HUES64 (cell line): ENCODE measurements at regions not wholly inside any gene's neighbourhood (a gene's known extent, or its start where the extent isn't known, plus 50 kb on each side); places are given as distances from the start of the nearest gene placed in this dataset.

Source experiments
- H3K27ac ChIP-seq: 2 replicates; pipeline ENCODE4 v1.7.0; 2013; ENCODE audit warnings: low read depth, low read length, inconsistent platforms
- H3K27me3 ChIP-seq: 2 replicates; pipeline ENCODE4 v1.6.1; 2013; ENCODE audit warnings: mild to moderate bottlenecking, low read length; ENCODE audit not compliant: insufficient read depth
- H3K36me3 ChIP-seq: 2 replicates; pipeline ENCODE4 v1.6.1; 2013; ENCODE audit warnings: mild to moderate bottlenecking, low read length; ENCODE audit not compliant: insufficient read depth
- H3K4me1 ChIP-seq: 2 replicates; pipeline ENCODE4 v1.6.1; 2013; ENCODE audit warnings: mild to moderate bottlenecking, low read length, moderate library complexity; ENCODE audit not compliant: insufficient read depth
- H3K4me3 ChIP-seq: 2 replicates; pipeline ENCODE4 v1.5.1; 2013; ENCODE audit warnings: mild to moderate bottlenecking, low read length, moderate library complexity
- H3K9ac ChIP-seq: 2 replicates; pipeline ENCODE4 v1.6.1; 2013; ENCODE audit warnings: mild to moderate bottlenecking, low read depth, low read length
- H3K9me3 ChIP-seq: 2 replicates; pipeline ENCODE4 v1.6.1; 2013; ENCODE audit warnings: low read depth, low read length; ENCODE audit not compliant: insufficient read depth
- WGBS: fragments of 150-250, 120-280 bp; methylation state at CpG from one replicate; pipeline ENCODE4 v1.1.7; 2013; ENCODE audit warnings: missing lambda C conversion rate; 5-methylcytosine and 5-hydroxymethylcytosine counted together

- no peaks in the 10 kb centered on the region for H3K9me3 ChIP-seq
- no peaks in the 10 kb centered on the region for H3K36me3 ChIP-seq
- 95% methylated on average over 12 of the region's 12 CpGs for WGBS
- no peak overlapping the region for H3K4me3 ChIP-seq
- H3K27me3 ChIP-seq = peaks cover 15% of the 10 kb centered on the region
- H3K4me1 ChIP-seq = peaks cover 8% of the 10 kb centered on the region; the same call in 1 of the 2 replicates
- H3K9ac ChIP-seq = no peak overlapping the region
- H3K27ac ChIP-seq = no peak overlapping the region
These were observed 1481.4 kb downstream of the BRD1 start for GRCh38 chr22:48346311-48346710.

- 93% methylated on average over 14 of the region's 14 CpGs for WGBS
- no peak overlapping the region for H3K4me3 ChIP-seq
- peaks cover 15% of the 10 kb centered on the region; the same call in 1 of the 2 replicates for H3K4me1 ChIP-seq
- H3K27me3 ChIP-seq = peaks cover 22% of the 10 kb centered on the region
- no peaks in the 10 kb centered on the region for H3K9me3 ChIP-seq
- H3K9ac ChIP-seq = no peak overlapping the region
- H3K36me3 ChIP-seq = no peaks in the 10 kb centered on the region
- H3K27ac ChIP-seq = no peak overlapping the region
These were observed 1482.0 kb downstream of the BRD1 start for GRCh38 chr22:48345631-48346030.

- H3K9me3 ChIP-seq = no peaks in the 10 kb centered on the region
- H3K27ac ChIP-seq = no peak overlapping the region
- no peak overlapping the region for H3K9ac ChIP-seq
- WGBS = 86% methylated on average over 14 of the region's 14 CpGs
- H3K36me3 ChIP-seq = no peaks in the 10 kb centered on the region
- H3K27me3 ChIP-seq = peaks cover 31% of the 10 kb centered on the region
- H3K4me3 ChIP-seq = no peak overlapping the region
- H3K4me1 ChIP-seq = peaks cover 19% of the 10 kb centered on the region; the same call in 1 of the 2 replicates
These were observed 1484.2 kb downstream of the BRD1 start for GRCh38 chr22:48343461-48343860.

- Histone ChIP-seq H3K4me3 (no peak overlapping the region), H3K9ac (no peak overlapping the region), H3K27me3 (peaks cover 31% of the 10 kb centered on the region), H3K9me3 (no peaks in the 10 kb centered on the region), H3K4me1 (peaks cover 19% of the 10 kb centered on the region; the same call in 1 of the 2 replicates), H3K27ac (no peak overlapping the region), H3K36me3 (no peaks in the 10 kb centered on the region)
- 95% methylated on average over 4 of the region's 4 CpGs for WGBS
These were observed 1484.9 kb downstream of the BRD1 start for GRCh38 chr22:48342732-48343131.

GRCh38 chr22:48342016-48342415 is 1485.7 kb downstream of the BRD1 start:
- no peaks in the 10 kb centered on the region for H3K9me3 ChIP-seq
- WGBS = 91% methylated on average over 16 of the region's 16 CpGs
- H3K27me3 ChIP-seq = peaks cover 31% of the 10 kb centered on the region
- no peak overlapping the region for H3K9ac ChIP-seq
- H3K4me3 ChIP-seq = no peak overlapping the region
- H3K36me3 ChIP-seq = no peaks in the 10 kb centered on the region
- H3K27ac ChIP-seq = no peak overlapping the region
- peaks cover 19% of the 10 kb centered on the region; the same call in 1 of the 2 replicates for H3K4me1 ChIP-seq

- H3K27ac ChIP-seq = no peak overlapping the region
- H3K27me3 ChIP-seq = peaks cover 31% of the 10 kb centered on the region
- H3K4me1 ChIP-seq = peaks cover 19% of the 10 kb centered on the region; the same call in 1 of the 2 replicates
- WGBS = 56% methylated on average over 29 of the region's 29 CpGs
- no peak overlapping the region for H3K4me3 ChIP-seq
- no peaks in the 10 kb centered on the region for H3K9me3 ChIP-seq
- H3K36me3 ChIP-seq = no peaks in the 10 kb centered on the region
- H3K9ac ChIP-seq = no peak overlapping the region
These were observed 1486.7 kb downstream of the BRD1 start for GRCh38 chr22:48340727-48341709.

GRCh38 chr22:48340191-48340590 is 1487.5 kb downstream of the BRD1 start:
- Histone ChIP-seq H3K36me3 (no peaks in the 10 kb centered on the region), H3K4me3 (no peak overlapping the region), H3K9ac (no peak overlapping the region), H3K27me3 (peaks cover 31% of the 10 kb centered on the region), H3K9me3 (no peaks in the 10 kb centered on the region), H3K27ac (no peak overlapping the region), H3K4me1 (peaks cover 19% of the 10 kb centered on the region; the same call in 1 of the 2 replicates)
- 86% methylated on average over 10 of the region's 10 CpGs for WGBS

GRCh38 chr22:48338793-48339705 is 1488.6 kb downstream of the BRD1 start:
- no peaks in the 10 kb centered on the region for H3K9me3 ChIP-seq
- peaks cover 19% of the 10 kb centered on the region; the same call in 1 of the 2 replicates for H3K4me1 ChIP-seq
- no peak overlapping the region for H3K27ac ChIP-seq
- 80% methylated on average over 15 of the region's 20 CpGs for WGBS
- H3K9ac ChIP-seq = no peak overlapping the region
- H3K36me3 ChIP-seq = no peaks in the 10 kb centered on the region
- H3K27me3 ChIP-seq = peaks cover 31% of the 10 kb centered on the region
- H3K4me3 ChIP-seq = no peak overlapping the region

GRCh38 chr22:48337957-48338792 is 1489.5 kb downstream of the BRD1 start:
- Histone ChIP-seq H3K4me3 (no peak overlapping the region), H3K27me3 (peaks cover 31% of the 10 kb centered on the region), H3K4me1 (peaks cover 13% of the 10 kb centered on the region; the same call in 1 of the 2 replicates), H3K9ac (no peak overlapping the region), H3K9me3 (no peaks in the 10 kb centered on the region), H3K36me3 (no peaks in the 10 kb centered on the region), H3K27ac (no peak overlapping the region)
- WGBS = 90% methylated on average over 17 of the region's 17 CpGs

- H3K9ac ChIP-seq = no peak overlapping the region
- peaks cover 12% of the 10 kb centered on the region; the same call in 1 of the 2 replicates for H3K4me1 ChIP-seq
- no peaks in the 10 kb centered on the region for H3K9me3 ChIP-seq
- H3K27me3 ChIP-seq = peaks cover 18% of the 10 kb centered on the region
- H3K27ac ChIP-seq = no peak overlapping the region
- no peaks in the 10 kb centered on the region for H3K36me3 ChIP-seq
- WGBS = 93% methylated on average over 7 of the region's 7 CpGs
- no peak overlapping the region for H3K4me3 ChIP-seq
These were observed 1491.2 kb downstream of the BRD1 start for GRCh38 chr22:48336339-48337060.
